NCI-H146 treated with DMSO at 0.1 percent for 48 hours (cell line): ENCODE measurements at regions not wholly inside any gene's neighbourhood (a gene's known extent, or its start where the extent isn't known, plus 50 kb on each side); places are given as distances from the start of the nearest gene placed in this dataset.

Source experiments
- DNase-seq: peaks from one replicate; lab custom pipeline; 2025; ENCODE audit not compliant: unreplicated experiment; lab: John Stamatoyannopoulos, UW

GRCh38 chr18:53660306-53660705, 564.2 kb downstream of the MBD2 start:
- no peak for DNase-seq

GRCh38 chr18:53657257-53657656, 567.2 kb downstream of the MBD2 start:
- DNase-seq = no peak

- no peak for DNase-seq
Measured at GRCh38 chr18:53649621-53650020, 574.8 kb downstream of the MBD2 start.

GRCh38 chr18:53644799-53645471, 579.5 kb downstream of the MBD2 start:
- no peak for DNase-seq

GRCh38 chr18:53639687-53640086, 584.8 kb downstream of the MBD2 start:
- DNase-seq = no peak

- no peak for DNase-seq
Measured at GRCh38 chr18:53629337-53629736, 595.1 kb downstream of the MBD2 start.

GRCh38 chr18:53625997-53626599, 598.4 kb downstream of the MBD2 start:
- no peak for DNase-seq

- DNase-seq = no peak
Measured at GRCh38 chr18:53610957-53611356, 613.5 kb downstream of the MBD2 start.

- DNase-seq = no peak
Measured at GRCh38 chr18:53606792-53607191, 617.7 kb downstream of the MBD2 start.

- DNase-seq = no peak
Measured at GRCh38 chr18:53605198-53605597, 619.3 kb downstream of the MBD2 start.

- no peak for DNase-seq
Measured at GRCh38 chr18:53603276-53603675, 621.2 kb downstream of the MBD2 start.

- DNase-seq = no peak
Measured at GRCh38 chr18:53601344-53601743, 623.1 kb downstream of the MBD2 start.

GRCh38 chr18:53586923-53587322, 637.5 kb downstream of the MBD2 start:
- no peak for DNase-seq
